GM19324 (cell line): ENCODE measurements at regions not wholly inside any gene's neighbourhood (a gene's known extent, or its start where the extent isn't known, plus 50 kb on each side); places are given as distances from the start of the nearest gene placed in this dataset.

Experiments
- ATAC-seq: cut with Tn5 transposase; IDR thresholded peaks from one replicate; pipeline ENCODE4 v1.9.1; 2021; ENCODE audit warnings: mild to moderate bottlenecking, moderate library complexity; ENCODE audit not compliant: unreplicated experiment, low FRiP score

GRCh38 chr13:47407808-47408207 is 511.0 kb upstream of the HTR2A start:
- ATAC-seq, result no peak

GRCh38 chr13:47399599-47399998 is 502.7 kb upstream of the HTR2A start:
- no peak for ATAC-seq

- ATAC-seq, result no peak
Observed at GRCh38 chr13:47397739-47398138, 500.9 kb upstream of the HTR2A start.

GRCh38 chr13:47396915-47397314 is 500.1 kb upstream of the HTR2A start:
- no peak for ATAC-seq

GRCh38 chr13:47374741-47375140 is 477.9 kb upstream of the HTR2A start:
- no peak for ATAC-seq

- no peak for ATAC-seq
Observed at GRCh38 chr13:47372751-47373150, 475.9 kb upstream of the HTR2A start.

- no peak for ATAC-seq
Observed at GRCh38 chr13:47351798-47352197, 454.9 kb upstream of the HTR2A start.

GRCh38 chr13:47350334-47351124 is 453.7 kb upstream of the HTR2A start:
- no peak for ATAC-seq

GRCh38 chr13:47349211-47349610 is 452.4 kb upstream of the HTR2A start:
- no peak for ATAC-seq

GRCh38 chr13:47337781-47338507 is 441.1 kb upstream of the HTR2A start:
- no peak for ATAC-seq

- no peak for ATAC-seq
Observed at GRCh38 chr13:47334173-47334572, 437.3 kb upstream of the HTR2A start.

GRCh38 chr13:47332149-47332548 is 435.3 kb upstream of the HTR2A start:
- no peak for ATAC-seq

GRCh38 chr13:47330031-47330430 is 433.2 kb upstream of the HTR2A start:
- no peak for ATAC-seq

- ATAC-seq, result no peak
Observed at GRCh38 chr13:47327861-47328260, 431.0 kb upstream of the HTR2A start.

- ATAC-seq, result no peak
Observed at GRCh38 chr13:47326061-47326460, 429.2 kb upstream of the HTR2A start.

GRCh38 chr13:47317356-47317755 is 420.5 kb upstream of the HTR2A start:
- no peak for ATAC-seq

- no peak for ATAC-seq
Observed at GRCh38 chr13:47310401-47310800, 413.5 kb upstream of the HTR2A start.

- ATAC-seq, result no peak
Observed at GRCh38 chr13:47306991-47307390, 410.1 kb upstream of the HTR2A start.

GRCh38 chr13:47303626-47304025 is 406.8 kb upstream of the HTR2A start:
- ATAC-seq, result no peak

GRCh38 chr13:47299304-47299703 is 402.5 kb upstream of the HTR2A start:
- no peak for ATAC-seq

- no peak for ATAC-seq
Observed at GRCh38 chr13:47298506-47298905, 401.7 kb upstream of the HTR2A start.

GRCh38 chr13:47294691-47295090 is 397.8 kb upstream of the HTR2A start:
- no peak for ATAC-seq
